Tibial nerve (tissue), 4 donors: ENCODE measurements at regions not wholly inside any gene's neighbourhood (a gene's known extent, or its start where the extent isn't known, plus 50 kb on each side); places are given as distances from the start of the nearest gene placed in this dataset.

Source experiments
- DNase-seq, 2 donors: peaks; one replicate each; pipeline ENCODE4 v3.0.0-alpha.2; 2019; ENCODE audit warnings: low spot score in 2 of 2
- H3K27ac ChIP-seq, 4 donors: fragments of 200-600 bp; sonication (generic) in 3 of 4; one replicate each; pipeline ENCODE4 v1.5.1; 2017 to 2019; ENCODE audit warnings: mild to moderate bottlenecking in 1 of 4
- H3K27me3 ChIP-seq, 2 donors: fragments of 200-600 bp; sonication (generic) in 1 of 2; one replicate each; pipeline versions ENCODE4 v1.5.1 to v1.6.0; 2017 to 2019
- H3K36me3 ChIP-seq, 3 donors: fragments of 200-600 bp; sonication (generic); one replicate each; pipeline ENCODE4 v1.5.1; 2018 to 2019
- H3K4me1 ChIP-seq, 4 donors: fragments of 200-600 bp; sonication (generic) in 3 of 4; one replicate each; pipeline ENCODE4 v1.5.1; 2017 to 2019
- H3K4me3 ChIP-seq, 4 donors: fragments of 200-600 bp; sonication (generic) in 3 of 4; one replicate each; pipeline ENCODE4 v1.5.1; 2017 to 2019; ENCODE audit warnings: mild to moderate bottlenecking in 1 of 4, moderate library complexity in 1 of 4
- H3K9me3 ChIP-seq, 4 donors: fragments of 200-600 bp; sonication (generic) in 3 of 4; one replicate each; pipeline ENCODE4 v1.5.1; 2017 to 2019
- CTCF ChIP-seq, 5 experiments: fragments of 200-600 bp in 3 of 5; fragments of 450-650 bp in 2 of 5; sonication (generic) in 3 of 5; IDR thresholded peaks; one replicate each; pipeline ENCODE4 v1.5.1; 2016 to 2019; ENCODE audit warnings: antibody characterized with exemption in 5 of 5, mild to moderate bottlenecking in 3 of 5, moderate library complexity in 2 of 5
- EP300 ChIP-seq, 2 donors: sonication (generic); formaldehyde crosslinking; IDR thresholded peaks; one replicate each; pipeline ENCODE4 v1.6.1; 2017; ENCODE audit warnings: antibody characterized with exemption in 2 of 2, mild to moderate bottlenecking in 1 of 2
- POLR2A ChIP-seq, 2 donors: fragments of 450-650 bp; IDR thresholded peaks; one replicate each; pipeline ENCODE4 v1.6.1; 2017; ENCODE audit warnings: antibody characterized with exemption in 2 of 2, mild to moderate bottlenecking in 2 of 2, moderate library complexity in 2 of 2
- whole genome bisulfite sequencing, 2 donors: methylation state at CpG; one replicate each; pipeline ENCODE4 v1.1.5; 2018; 5-methylcytosine and 5-hydroxymethylcytosine counted together

GRCh38 chrX:4315891-4316290 lies 602.4 kb upstream of the PRKX start:
- H3K27ac ChIP-seq, result no peak overlapping the region
- no peaks in the 10 kb centered on the region for H3K36me3 ChIP-seq
- no peaks in the 10 kb centered on the region for H3K27me3 ChIP-seq
- H3K9me3 ChIP-seq, result no peaks in the 10 kb centered on the region
- no peak overlapping the region for H3K4me3 ChIP-seq
- TF ChIP-seq EP300 (IDR thresholded peaks at IDR 0.05), result no peak
- TF ChIP-seq CTCF (IDR thresholded peaks at IDR 0.05), result no peak
- TF ChIP-seq POLR2A (IDR thresholded peaks at IDR 0.05), result no peak
- WGBS, 2 donors, result 76 to 80% methylated on average over 2 of the region's 2 CpGs
- DNase-seq, result no peak
- H3K4me1 ChIP-seq, result no peaks in the 10 kb centered on the region

- H3K4me1 ChIP-seq, result no peaks in the 10 kb centered on the region
- no peak for DNase-seq
- TF ChIP-seq CTCF (IDR thresholded peaks at IDR 0.05), result no peak
- no peak for TF ChIP-seq EP300 (IDR thresholded peaks at IDR 0.05)
- no peak for TF ChIP-seq POLR2A (IDR thresholded peaks at IDR 0.05)
- no peaks in the 10 kb centered on the region for H3K27me3 ChIP-seq
- no peaks in the 10 kb centered on the region for H3K9me3 ChIP-seq
- no peaks in the 10 kb centered on the region for H3K36me3 ChIP-seq
- H3K27ac ChIP-seq, result no peak overlapping the region
- 96 to 100% methylated on average over 1 of the region's 1 CpG for WGBS, 2 donors
- H3K4me3 ChIP-seq, result no peak overlapping the region
These were observed 601.1 kb upstream of the PRKX start for GRCh38 chrX:4314586-4314985.

GRCh38 chrX:4277122-4277521 lies 563.7 kb upstream of the PRKX start:
- WGBS, 2 donors, result 74 to 86% methylated on average over 4 of the region's 4 CpGs
- H3K27me3 ChIP-seq, result no peaks in the 10 kb centered on the region

GRCh38 chrX:4268676-4269075 lies 555.2 kb upstream of the PRKX start:
- no peaks in the 10 kb centered on the region for H3K36me3 ChIP-seq
- H3K4me1 ChIP-seq, result no peaks in the 10 kb centered on the region
- 23 to 29% methylated on average over 2 of the region's 2 CpGs for WGBS, 2 donors
- TF ChIP-seq POLR2A (IDR thresholded peaks at IDR 0.05) (no peak), CTCF (IDR thresholded peaks at IDR 0.05) (no peak), EP300 (IDR thresholded peaks at IDR 0.05) (no peak)
- no peak overlapping the region for H3K4me3 ChIP-seq
- H3K27me3 ChIP-seq, result no peaks in the 10 kb centered on the region
- no peaks in the 10 kb centered on the region for H3K9me3 ChIP-seq
- no peak for DNase-seq
- no peak overlapping the region for H3K27ac ChIP-seq

More at GRCh38 chrX:4277122-4277521, 563.7 kb upstream of the PRKX start:
- DNase-seq, result no peak
- TF ChIP-seq EP300 (IDR thresholded peaks at IDR 0.05) (no peak), CTCF (IDR thresholded peaks at IDR 0.05) (no peak), POLR2A (IDR thresholded peaks at IDR 0.05) (no peak)
- no peaks in the 10 kb centered on the region for H3K4me1 ChIP-seq
- H3K9me3 ChIP-seq, result no peaks in the 10 kb centered on the region
- no peak overlapping the region for H3K4me3 ChIP-seq
- H3K27ac ChIP-seq, result no peak overlapping the region
- H3K36me3 ChIP-seq, result no peaks in the 10 kb centered on the region

GRCh38 chrX:4265036-4265435 lies 551.6 kb upstream of the PRKX start:
- no peaks in the 10 kb centered on the region for H3K36me3 ChIP-seq
- H3K27ac ChIP-seq, result no peak overlapping the region
- H3K27me3 ChIP-seq, result no peaks in the 10 kb centered on the region
- TF ChIP-seq POLR2A (IDR thresholded peaks at IDR 0.05), result no peak
- no peak for TF ChIP-seq CTCF (IDR thresholded peaks at IDR 0.05)
- no peak for TF ChIP-seq EP300 (IDR thresholded peaks at IDR 0.05)
- no peak overlapping the region for H3K4me3 ChIP-seq
- WGBS, 2 donors, result 81 to 95% methylated on average over 4 of the region's 4 CpGs
- DNase-seq, result no peak
- no peaks in the 10 kb centered on the region for H3K4me1 ChIP-seq
- no peaks in the 10 kb centered on the region for H3K9me3 ChIP-seq
